HS-27A (cell line): ENCODE measurements at regions not wholly inside any gene's neighbourhood (a gene's known extent, or its start where the extent isn't known, plus 50 kb on each side); places are given as distances from the start of the nearest gene placed in this dataset.

ENCODE experiments used
- DNase-seq: peaks from one replicate; pipeline ENCODE4 v3.0.0-alpha.2; 2012; ENCODE audit warnings: low read depth, missing footprints

- no peak for DNase-seq
Observed at GRCh38 chr5:178808886-178809285, 50.9 kb upstream of the ZNF354B start.

GRCh38 chr5:178801021-178801420, 58.7 kb upstream of the ZNF354B start:
- no peak for DNase-seq

GRCh38 chr5:178797546-178798440, 62.0 kb upstream of the ZNF354B start:
- no peak for DNase-seq

DNA sequence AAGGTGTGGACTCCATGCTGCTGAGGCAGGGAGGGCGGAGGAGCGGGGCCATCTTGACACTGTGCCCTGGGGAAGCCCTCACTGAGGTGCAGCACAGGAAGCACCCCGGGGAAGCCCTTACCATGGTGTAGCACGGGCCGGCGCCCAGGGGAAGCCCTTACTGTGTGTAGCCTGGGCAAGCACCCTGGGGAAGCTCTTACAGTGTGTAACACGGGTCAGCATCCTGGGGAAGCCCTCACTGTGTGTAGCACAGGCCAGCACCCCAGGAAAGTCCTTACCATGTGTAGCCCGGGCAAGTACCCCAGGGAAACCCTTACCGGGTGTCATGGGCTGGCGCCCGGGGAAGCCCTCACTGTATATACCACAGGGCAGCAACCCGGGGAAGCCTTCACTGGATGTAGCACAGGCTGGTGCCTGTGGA, 62.6 kb upstream of the ZNF354B start:
- DNase-seq = no peak

DNA sequence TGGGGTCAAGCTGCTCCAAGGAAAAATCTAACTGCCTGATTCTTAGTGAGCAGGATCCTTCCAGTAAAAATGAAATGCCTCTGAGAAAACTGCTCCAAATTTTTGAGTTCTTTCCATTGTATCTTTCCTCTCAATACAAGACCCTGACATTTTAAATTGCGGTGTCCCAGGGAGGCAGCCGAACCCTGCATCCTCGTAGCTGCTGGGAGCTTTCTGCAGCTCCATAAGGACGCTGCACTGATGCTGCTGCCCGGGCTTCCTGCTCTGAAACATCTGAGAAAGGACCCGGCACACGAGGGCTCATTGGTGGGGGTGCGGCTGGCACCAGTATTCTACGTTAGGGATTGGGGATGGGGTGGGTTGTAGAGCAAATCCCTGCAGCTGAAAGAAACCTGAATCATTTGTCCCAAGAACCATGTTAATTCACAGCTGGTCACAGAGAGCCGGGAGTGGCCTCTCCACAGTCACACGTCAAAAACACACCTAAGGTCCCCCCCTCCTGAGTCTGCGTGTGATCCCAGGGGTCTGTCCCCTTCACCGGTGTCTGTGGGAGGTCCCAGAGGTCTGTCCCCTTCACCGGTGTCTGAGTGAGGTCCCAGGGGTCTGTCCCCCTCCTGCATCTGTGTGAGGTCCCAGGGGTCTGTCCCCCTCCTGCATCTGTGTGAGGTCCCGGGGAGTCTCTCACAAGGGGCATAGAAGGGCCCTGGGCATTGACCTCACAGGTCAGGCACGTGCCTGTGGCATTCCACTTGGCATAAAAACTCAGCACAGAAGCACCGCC, 63.4 kb upstream of the ZNF354B start:
- no peak for DNase-seq

DNA sequence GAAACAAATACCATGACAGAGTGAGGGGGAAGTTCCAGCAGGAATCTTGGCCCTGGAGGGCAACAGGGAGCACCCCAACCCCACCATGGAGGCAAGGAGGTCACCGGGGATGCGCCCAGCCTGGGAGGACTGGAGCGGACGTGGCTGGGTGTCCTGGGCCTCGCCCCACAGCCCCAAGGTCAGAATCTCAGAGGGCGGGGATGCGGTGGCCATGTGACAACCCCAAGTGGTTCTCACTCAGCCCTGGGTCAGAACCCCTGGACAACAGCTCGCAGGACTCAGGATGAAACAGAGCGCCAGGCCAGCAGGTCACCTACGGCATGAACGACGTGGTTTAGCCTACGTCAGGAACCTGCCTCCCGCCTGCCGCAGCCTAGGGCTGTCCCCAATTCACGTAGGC, 64.0 kb upstream of the ZNF354A start:
- DNase-seq = no peak

GRCh38 chr5:178793696-178794095, 63.2 kb upstream of the ZNF354A start:
- no peak for DNase-seq

- DNase-seq = no peak
Observed at GRCh38 chr5:178793151-178793550, 62.7 kb upstream of the ZNF354A start.

DNA sequence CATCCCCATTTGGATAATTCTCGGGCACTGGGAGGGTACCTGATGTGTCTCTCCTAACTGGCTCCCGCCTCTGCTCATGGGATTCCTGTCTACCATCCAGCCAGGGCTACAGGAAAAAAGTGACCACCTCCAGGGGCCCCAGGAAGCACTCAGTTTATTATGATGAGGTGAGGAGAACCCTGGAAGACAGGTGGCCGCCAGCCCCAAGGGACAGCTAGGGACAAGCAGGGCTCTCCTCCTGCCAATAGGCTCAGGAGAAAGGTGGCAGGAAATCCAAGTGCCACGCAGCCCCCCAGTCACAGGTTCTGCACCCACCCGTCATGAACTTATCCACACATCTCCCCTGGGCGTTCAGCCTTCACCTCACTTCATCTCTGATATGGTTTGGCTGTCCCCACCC, 61.5 kb upstream of the ZNF354A start:
- no peak for DNase-seq

GRCh38 chr5:178790371-178790770, 59.9 kb upstream of the ZNF354A start:
- no peak for DNase-seq

- DNase-seq = no peak
Observed at GRCh38 chr5:178788381-178789085, 58.1 kb upstream of the ZNF354A start.

- DNase-seq = no peak
Observed at GRCh38 chr5:178787889-178788288, 57.4 kb upstream of the ZNF354A start.

- DNase-seq = peak; percentile 7
Observed at GRCh38 chr5:178786859-178787499, 56.5 kb upstream of the ZNF354A start.

GRCh38 chr5:178786417-178786816, 56.0 kb upstream of the ZNF354A start:
- DNase-seq = no peak

DNA sequence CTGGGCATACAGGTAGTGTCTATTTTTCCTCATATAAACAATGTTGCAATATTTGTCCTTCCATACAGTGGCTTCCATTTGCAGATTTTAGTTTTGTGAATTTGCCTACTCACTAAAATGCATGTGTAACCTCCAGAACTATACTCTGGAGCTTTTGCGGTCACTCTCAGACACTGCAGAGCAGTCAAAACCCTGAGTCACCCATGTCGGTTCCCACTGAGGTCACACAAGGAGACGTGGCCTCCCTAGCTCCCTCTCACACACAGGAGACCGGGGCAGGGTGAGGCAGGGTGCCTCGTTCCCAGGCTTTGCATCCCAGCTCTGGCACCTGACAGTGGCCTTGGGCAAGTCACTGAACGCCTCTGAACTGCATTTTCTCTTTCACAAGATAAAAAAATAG, 55.5 kb upstream of the ZNF354A start:
- peak; percentile 8 for DNase-seq

GRCh38 chr5:178784391-178784790, 53.9 kb upstream of the ZNF354A start:
- DNase-seq = no peak

GRCh38 chr5:178781936-178782335, 51.5 kb upstream of the ZNF354A start:
- no peak for DNase-seq

- no peak for DNase-seq
Observed at GRCh38 chr5:178780581-178781498, 50.4 kb upstream of the ZNF354A start.
